Ovary (tissue), 7 donors: ENCODE measurements at regions not wholly inside any gene's neighbourhood (a gene's known extent, or its start where the extent isn't known, plus 50 kb on each side); places are given as distances from the start of the nearest gene placed in this dataset.

Experiments used
- DNase-seq, 5 donors: peaks; one replicate each; pipeline ENCODE4 v3.0.0-alpha.2; 2019 to 2020
- H3K27ac ChIP-seq, 2 donors: fragments of 200-600 bp; one replicate each; pipeline versions ENCODE4 v1.5.1 to v1.8.0; 2019 to 2022
- H3K27me3 ChIP-seq: fragments of 200-600 bp; one replicate; pipeline ENCODE4 v1.8.0; 2022
- H3K36me3 ChIP-seq: fragments of 200-600 bp; sonication (generic); one replicate; pipeline ENCODE4 v1.5.1; 2019
- H3K4me1 ChIP-seq: one replicate; pipeline ENCODE4 v1.8.1; 2013; ENCODE audit warnings: mild to moderate bottlenecking, moderate library complexity; ENCODE audit not compliant: insufficient read depth
- H3K4me3 ChIP-seq: fragments of 200-600 bp; sonication (generic); one replicate; pipeline ENCODE4 v1.5.1; 2017
- H3K9me3 ChIP-seq, 2 donors: fragments of 200-600 bp in 1 of 2; sonication (generic) in 1 of 2; one replicate each; pipeline versions ENCODE4 v1.5.1 to v1.8.1; 2013 to 2019; ENCODE audit warnings: mild to moderate bottlenecking in 1 of 2, moderate library complexity in 1 of 2
- CTCF ChIP-seq, 3 donors: fragments of 450-650 bp in 2 of 3; fragments of 200-600 bp in 1 of 3; IDR thresholded peaks; one replicate each; pipeline versions ENCODE4 v1.5.1 to v1.8.0; 2016 to 2022; ENCODE audit warnings: antibody characterized with exemption in 3 of 3, mild to moderate bottlenecking in 1 of 3
- EP300 ChIP-seq: sonication (generic); formaldehyde crosslinking; IDR thresholded peaks from one replicate; pipeline ENCODE4 v1.6.1; 2017; ENCODE audit warnings: antibody characterized with exemption
- POLR2A ChIP-seq: fragments of 450-650 bp; IDR thresholded peaks from one replicate; pipeline ENCODE4 v1.6.1; 2017; ENCODE audit warnings: antibody characterized with exemption, mild to moderate bottlenecking, moderate library complexity
- WGBS, 3 donors: extraction: QIAGEN DNeasy Blood & Tissue Kit in 1 of 3; methylation state at CpG; one replicate each; pipeline versions ENCODE4 v1.1.5 to v1.1.7; 2013 to 2017; 5-methylcytosine and 5-hydroxymethylcytosine counted together
- intact Hi-C, 4 donors: fragments of 100-400 bp; cut with DNase I; formaldehyde crosslinking; loops; one replicate each; pipeline versions ENCODE4 v1.11.0 to v1.15.1; 2022 to 2023
- donor health status: DM: no; HTN: no; CAD: no; lungs with moderate emphysema.
- donor health status: DM: no; HTN: no; CAD: no.
- donor health status: Bipolar disorder and iron deficiency.
- donor health status: DM: no; HTN: no; CAD: no.
- donor health status: DM: yes; HTN: yes; CAD: no.

- Histone ChIP-seq H3K4me1 (no peaks in the 10 kb centered on the region), H3K4me3 (no peak overlapping the region), H3K27ac (no peak overlapping the region), H3K27me3 (no peaks in the 10 kb centered on the region), H3K36me3 (no peaks in the 10 kb centered on the region), H3K9me3 (no peaks in the 10 kb centered on the region)
- intact Hi-C loops = no loop called here
- TF ChIP-seq EP300 (no peak), CTCF (IDR thresholded peaks at IDR 0.05) (no peak), POLR2A (no peak)
- no peak for DNase-seq
Observed at GRCh38 chr3:102122527-102122926, 273.2 kb downstream of the NFKBIZ start.

DNA sequence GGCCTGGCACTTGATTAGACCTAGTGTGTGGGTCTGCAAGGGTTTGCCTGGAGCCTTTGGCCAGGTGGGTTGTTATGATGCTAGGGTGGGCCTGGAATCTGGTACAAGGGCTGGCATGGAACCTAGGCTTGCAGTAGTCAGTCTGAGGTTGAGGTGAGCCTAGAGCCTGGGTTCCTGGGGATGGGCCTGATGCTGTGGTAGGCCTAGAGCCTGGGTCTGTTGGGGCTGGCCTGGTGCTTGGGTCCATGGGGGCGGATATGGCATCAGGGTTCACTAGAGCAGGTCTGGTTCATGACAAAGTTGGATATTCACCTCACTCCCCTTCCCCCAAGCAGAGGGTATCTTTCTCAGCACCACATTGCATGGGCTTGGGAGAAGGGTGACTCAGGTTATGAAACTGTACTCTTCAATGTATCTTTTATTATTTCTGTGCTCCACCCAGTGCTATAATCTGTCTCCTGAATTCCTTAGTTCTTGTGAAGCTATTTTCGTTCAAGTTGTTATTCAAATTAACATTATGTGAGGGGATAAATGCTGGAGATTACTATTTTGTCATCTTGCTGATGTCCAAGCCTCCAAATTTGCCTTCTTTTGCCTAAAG is 274.4 kb downstream of the NFKBIZ start:
- 44 to 84% (median 71%) methylated on average over 2 of the region's 2 CpGs for WGBS, 3 donors
- DNase-seq = no peak
- Histone ChIP-seq H3K4me1 (no peaks in the 10 kb centered on the region), H3K27me3 (no peaks in the 10 kb centered on the region), H3K36me3 (no peaks in the 10 kb centered on the region), H3K9me3 (no peaks in the 10 kb centered on the region), H3K4me3 (no peak overlapping the region), H3K27ac (no peak overlapping the region)
- intact Hi-C loops = no loop called here
- no peak for TF ChIP-seq CTCF (IDR thresholded peaks at IDR 0.05)
- no peak for TF ChIP-seq POLR2A
- TF ChIP-seq EP300 = no peak

GRCh38 chr3:102124282-102124681 is 275.0 kb downstream of the NFKBIZ start:
- H3K36me3 ChIP-seq = no peaks in the 10 kb centered on the region
- no peak overlapping the region for H3K4me3 ChIP-seq
- 23 to 74% (median 53%) methylated on average over 2 of the region's 2 CpGs for whole genome bisulfite sequencing, 3 donors
- no peaks in the 10 kb centered on the region for H3K4me1 ChIP-seq
- intact Hi-C loops = no loop called here
- TF ChIP-seq CTCF (IDR thresholded peaks at IDR 0.05) (no peak), POLR2A (no peak), EP300 (no peak)
- no peak overlapping the region for H3K27ac ChIP-seq
- no peaks in the 10 kb centered on the region for H3K27me3 ChIP-seq
- no peak for DNase-seq
- no peaks in the 10 kb centered on the region for H3K9me3 ChIP-seq

GRCh38 chr3:102124704-102125103 is 275.4 kb downstream of the NFKBIZ start:
- no peak overlapping the region for H3K27ac ChIP-seq
- no peaks in the 10 kb centered on the region for H3K27me3 ChIP-seq
- no peak for DNase-seq
- H3K4me3 ChIP-seq = no peak overlapping the region
- intact Hi-C loops = no loop called here
- WGBS, 3 donors = 65 to 71% (median 67%) methylated on average over 2 of the region's 2 CpGs
- H3K36me3 ChIP-seq = no peaks in the 10 kb centered on the region
- H3K4me1 ChIP-seq = no peaks in the 10 kb centered on the region
- H3K9me3 ChIP-seq = no peaks in the 10 kb centered on the region
- no peak for TF ChIP-seq EP300
- TF ChIP-seq POLR2A = no peak
- no peak for TF ChIP-seq CTCF (IDR thresholded peaks at IDR 0.05)
